Lung (tissue), 11 donors: ENCODE measurements at regions not wholly inside any gene's neighbourhood (a gene's known extent, or its start where the extent isn't known, plus 50 kb on each side); places are given as distances from the start of the nearest gene placed in this dataset.
"Not testable (repeated sequence)": the region's sequence is repeated elsewhere in the genome, so short reads cannot be mapped to it uniquely, and the experiment has no call there.

ENCODE experiments used
- ATAC-seq: fragments of 200-7000 bp; cut with Tn5 transposase; one replicate; pipeline ENCODE4 v1.9.1; 2020; ENCODE audit warnings: moderate number of reproducible peaks; ENCODE audit not compliant: insufficient read depth, low FRiP score
- DNase-seq, 3 donors: peaks; one replicate each; pipeline ENCODE4 v3.0.0-alpha.2; 2013 to 2017
- H3K27ac ChIP-seq, 2 donors: one replicate each; pipeline ENCODE4 v1.5.1; 2013; ENCODE audit warnings: mild to moderate bottlenecking in 2 of 2, moderate library complexity in 2 of 2, control low read depth in 1 of 2, inconsistent platforms in 1 of 2, low read depth in 1 of 2, low read length in 1 of 2
- H3K27me3 ChIP-seq, 3 donors: one replicate each; pipeline ENCODE4 v1.5.1; 2013; ENCODE audit warnings: low read length in 2 of 3; ENCODE audit not compliant: control insufficient read depth in 3 of 3, insufficient read depth in 3 of 3
- H3K36me3 ChIP-seq, 4 donors: one replicate each; pipeline ENCODE4 v1.5.1; 2013; ENCODE audit warnings: low read length in 4 of 4, mild to moderate bottlenecking in 1 of 4, moderate library complexity in 1 of 4; ENCODE audit not compliant: control insufficient read depth in 4 of 4, insufficient read depth in 4 of 4
- H3K4me1 ChIP-seq, 5 donors: one replicate each; pipeline ENCODE4 v1.5.1; 2013; ENCODE audit warnings: low read length in 5 of 5, mild to moderate bottlenecking in 2 of 5, moderate library complexity in 1 of 5; ENCODE audit not compliant: control insufficient read depth in 5 of 5, insufficient read depth in 5 of 5
- H3K4me3 ChIP-seq: one replicate; pipeline ENCODE4 v1.5.1; 2013; ENCODE audit warnings: mild to moderate bottlenecking, control low read depth, moderate library complexity
- H3K9ac ChIP-seq, 2 donors: one replicate each; pipeline ENCODE4 v1.5.1; 2013; ENCODE audit warnings: low read length in 2 of 2, control low read depth in 1 of 2; ENCODE audit not compliant: insufficient read depth in 1 of 2
- H3K9me3 ChIP-seq, 4 donors: one replicate each; pipeline ENCODE4 v1.5.1; 2013; ENCODE audit warnings: low read length in 3 of 4, mild to moderate bottlenecking in 1 of 4, moderate library complexity in 1 of 4; ENCODE audit not compliant: control insufficient read depth in 4 of 4, insufficient read depth in 3 of 4
- CTCF ChIP-seq: IDR thresholded peaks from 2 replicates; pipeline ENCODE4 v1.5.1; 2012; ENCODE audit warnings: mild to moderate bottlenecking; ENCODE audit errors: control extremely low read depth, extremely low read depth
- WGBS, 2 donors: extraction: QIAGEN DNeasy Blood & Tissue Kit; methylation state at CpG; one replicate each; pipeline ENCODE4 v1.1.7; 2013; 5-methylcytosine and 5-hydroxymethylcytosine counted together
- donor health status: control.
- donor health status: control.
- donor health status: Bipolar disorder and iron deficiency.
- donor health status: healthy.
- donor health status: DM: yes; HTN: yes; CAD: no.

GRCh38 chr4:11813951-11814446 lies 385.3 kb upstream of the HS3ST1 start:
- Histone ChIP-seq H3K9me3 (no peaks in the 10 kb centered on the region), H3K36me3 (no peaks in the 10 kb centered on the region), H3K4me1 (no peaks in the 10 kb centered on the region), H3K27me3 (no peaks in the 10 kb centered on the region), H3K27ac (no peak overlapping the region), H3K4me3 (no peak overlapping the region), H3K9ac (no peak overlapping the region)
- 17 to 31% methylated on average over 1 of the region's 1 CpG for WGBS, 2 donors
- no peak for DNase-seq
- no peak for TF ChIP-seq CTCF
- no peak for ATAC-seq

- H3K4me3 ChIP-seq, H3K9me3 ChIP-seq, ATAC-seq, DNase-seq, H3K9ac ChIP-seq, H3K27ac ChIP-seq, H3K27me3 ChIP-seq, H3K4me1 ChIP-seq, H3K36me3 ChIP-seq: not testable (repeated sequence)
- 93 to 95% methylated on average over 3 of the region's 3 CpGs for WGBS, 2 donors
These were observed 382.8 kb upstream of the HS3ST1 start for GRCh38 chr4:11811521-11811920.

DNA sequence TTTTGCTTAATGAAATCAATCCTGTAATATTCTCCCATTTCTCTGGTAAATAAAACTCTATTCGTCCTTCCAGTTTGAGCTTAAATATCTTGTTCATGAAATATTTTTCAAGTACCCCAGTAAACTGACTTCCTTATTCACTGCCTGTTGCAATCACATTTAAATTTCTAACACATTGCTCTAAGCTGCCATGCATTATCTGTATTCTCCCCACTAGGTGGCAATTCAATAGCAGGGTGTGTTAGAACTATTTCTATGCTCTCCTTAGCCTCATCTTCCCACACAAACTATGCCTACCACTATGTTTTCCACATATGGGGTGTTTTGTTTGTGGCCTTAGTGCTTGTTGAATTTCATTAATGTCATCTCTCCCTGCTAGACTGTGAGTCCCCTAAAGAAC lies 377.1 kb upstream of the HS3ST1 start:
- peak; percentile 47 for TF ChIP-seq CTCF
- Histone ChIP-seq H3K4me1 (no peaks in the 10 kb centered on the region), H3K9ac (no peak overlapping the region), H3K27me3 (no peaks in the 10 kb centered on the region), H3K27ac (no peak overlapping the region), H3K9me3 (no peaks in the 10 kb centered on the region), H3K4me3 (no peak overlapping the region), H3K36me3 (no peaks in the 10 kb centered on the region)
- WGBS, 2 donors: 19 to 27% methylated on average over 1 of the region's 1 CpG
- ATAC-seq (peak; percentile 82), DNase-seq (peak in 2 of 3 donors; percentile 58 to 70)

GRCh38 chr4:11801466-11802446 lies 373.1 kb upstream of the HS3ST1 start:
- Histone ChIP-seq H3K36me3 (no peaks in the 10 kb centered on the region), H3K27me3 (no peaks in the 10 kb centered on the region), H3K9ac (no peak overlapping the region), H3K9me3 (no peaks in the 10 kb centered on the region), H3K4me1 (no peaks in the 10 kb centered on the region), H3K27ac (no peak overlapping the region), H3K4me3 (no peak overlapping the region)
- DNase-seq (peak in 1 of 3 donors; percentile 7), ATAC-seq (no peak)
- WGBS, 2 donors: 33 to 46% methylated on average over 7 of the region's 7 CpGs
- TF ChIP-seq CTCF: no peak
